ENCODE measurements at regions not wholly inside any gene's neighbourhood (a gene's known extent, or its start where the extent isn't known, plus 50 kb on each side); places are given as distances from the start of the nearest gene placed in this dataset.

DNA sequence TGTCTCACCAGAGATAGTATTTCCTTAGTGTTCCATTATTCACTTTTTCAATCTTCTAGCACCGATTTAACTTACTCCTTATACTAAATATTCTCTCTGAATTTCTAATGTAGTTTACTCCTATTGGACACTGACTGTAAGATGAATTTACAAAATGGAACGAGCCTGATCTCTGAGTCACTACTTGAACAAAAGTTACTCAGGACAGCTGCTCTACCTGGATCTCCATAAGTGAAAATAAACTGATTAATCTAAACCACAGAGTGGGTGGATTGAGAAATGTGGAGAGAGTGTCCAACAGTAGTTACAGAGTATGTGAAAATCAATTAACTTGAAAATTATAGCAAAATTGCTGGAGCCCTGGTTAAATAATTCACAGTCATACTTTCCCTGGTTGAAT is 141.7 kb upstream of the CHORDC1 start:
- intact Hi-C loops (cut with DNase I): no loop called here

DNA sequence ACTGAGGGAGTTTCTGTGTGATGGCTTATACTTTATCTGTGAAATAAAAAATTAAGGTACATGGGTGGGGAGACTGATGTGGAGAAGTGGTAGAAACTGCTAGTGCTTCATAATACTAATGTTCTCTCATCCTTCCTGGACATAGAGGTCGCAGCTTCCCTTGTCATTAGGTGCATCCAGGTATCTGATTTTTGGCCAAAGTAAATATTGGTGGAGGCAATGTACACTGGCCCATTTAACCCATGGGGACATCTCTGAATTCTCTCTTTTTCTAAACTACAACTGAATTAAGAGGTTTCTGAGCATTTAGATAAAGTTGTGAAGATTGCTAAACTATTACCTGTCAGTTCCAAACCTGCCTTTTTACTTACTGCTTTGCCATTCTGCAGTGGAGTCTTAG is 140.9 kb upstream of the CHORDC1 start:
- Histone ChIP-seq H3K9me3 (no peaks in the 10 kb centered on the region), H3K27me3 (no peaks in the 10 kb centered on the region), H3K4me1 (ENCODE audit: insufficient read depth) (no peaks in the 10 kb centered on the region), H3K36me3 (no peaks in the 10 kb centered on the region), H3K27ac (no peak overlapping the region), H3K4me3 (no peak overlapping the region)
- no peak for DNase-seq
- 78 to 88% (median 87%) methylated on average over 1 of the region's 1 CpG for WGBS, 3 donors
- TF ChIP-seq, protein P1, sequence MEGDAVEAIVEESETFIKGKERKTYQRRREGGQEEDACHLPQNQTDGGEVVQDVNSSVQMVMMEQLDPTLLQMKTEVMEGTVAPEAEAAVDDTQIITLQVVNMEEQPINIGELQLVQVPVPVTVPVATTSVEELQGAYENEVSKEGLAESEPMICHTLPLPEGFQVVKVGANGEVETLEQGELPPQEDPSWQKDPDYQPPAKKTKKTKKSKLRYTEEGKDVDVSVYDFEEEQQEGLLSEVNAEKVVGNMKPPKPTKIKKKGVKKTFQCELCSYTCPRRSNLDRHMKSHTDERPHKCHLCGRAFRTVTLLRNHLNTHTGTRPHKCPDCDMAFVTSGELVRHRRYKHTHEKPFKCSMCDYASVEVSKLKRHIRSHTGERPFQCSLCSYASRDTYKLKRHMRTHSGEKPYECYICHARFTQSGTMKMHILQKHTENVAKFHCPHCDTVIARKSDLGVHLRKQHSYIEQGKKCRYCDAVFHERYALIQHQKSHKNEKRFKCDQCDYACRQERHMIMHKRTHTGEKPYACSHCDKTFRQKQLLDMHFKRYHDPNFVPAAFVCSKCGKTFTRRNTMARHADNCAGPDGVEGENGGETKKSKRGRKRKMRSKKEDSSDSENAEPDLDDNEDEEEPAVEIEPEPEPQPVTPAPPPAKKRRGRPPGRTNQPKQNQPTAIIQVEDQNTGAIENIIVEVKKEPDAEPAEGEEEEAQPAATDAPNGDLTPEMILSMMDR (IDR thresholded peaks at IDR 0.05): no peak
- no peak for TF ChIP-seq POLR2A (IDR thresholded peaks at IDR 0.05)
- no peak for TF ChIP-seq EP300 (IDR thresholded peaks at IDR 0.05)
- intact Hi-C loops (cut with DNase I): no loop called here

More for the DNA sequence above, 141.7 kb upstream of the CHORDC1 start:
- no peaks in the 10 kb centered on the region for H3K36me3 ChIP-seq
- TF ChIP-seq, protein P1 (IDR thresholded peaks at IDR 0.05): no peak
- no peak for TF ChIP-seq POLR2A (IDR thresholded peaks at IDR 0.05)
- TF ChIP-seq EP300 (IDR thresholded peaks at IDR 0.05): no peak
- DNase-seq: no peak
- no peak overlapping the region for H3K27ac ChIP-seq
- WGBS, 3 donors: 71 to 84% (median 75%) methylated on average over 2 of the region's 2 CpGs
- no peaks in the 10 kb centered on the region for H3K9me3 ChIP-seq
- H3K4me3 ChIP-seq: no peak overlapping the region
- no peaks in the 10 kb centered on the region for H3K4me1 ChIP-seq (ENCODE audit: insufficient read depth)
- no peaks in the 10 kb centered on the region for H3K27me3 ChIP-seq

DNA sequence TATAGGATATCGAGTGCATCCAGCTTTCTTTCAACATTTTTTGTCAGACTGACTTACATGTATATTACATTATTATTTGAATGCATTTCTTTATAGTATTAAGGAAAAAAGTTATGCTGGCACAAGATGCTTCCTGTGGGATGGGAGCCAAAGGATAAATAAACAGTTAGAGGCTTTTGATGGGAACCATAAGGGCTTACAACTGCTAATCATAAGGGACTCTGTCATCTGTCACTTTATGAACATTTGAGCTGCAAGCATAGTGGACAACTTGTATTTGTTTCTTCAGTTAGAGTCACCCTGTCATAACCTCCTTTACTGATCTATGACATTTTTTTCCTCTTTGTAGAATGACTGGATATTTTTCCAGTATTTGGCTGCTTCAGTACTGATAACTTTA is 132.4 kb upstream of the CHORDC1 start:
- Histone ChIP-seq H3K9me3 (no peaks in the 10 kb centered on the region), H3K27ac (no peak overlapping the region), H3K4me1 (ENCODE audit: insufficient read depth) (no peaks in the 10 kb centered on the region), H3K27me3 (no peaks in the 10 kb centered on the region), H3K36me3 (no peaks in the 10 kb centered on the region), H3K4me3 (no peak overlapping the region)
- 41 to 53% (median 48%) methylated on average over 1 of the region's 1 CpG for WGBS, 3 donors
- intact Hi-C loops (cut with DNase I): no loop called here
- TF ChIP-seq POLR2A (IDR thresholded peaks at IDR 0.05) (no peak), EP300 (IDR thresholded peaks at IDR 0.05) (no peak)
- TF ChIP-seq, protein P1 (IDR thresholded peaks at IDR 0.05): no peak
- no peak for DNase-seq

DNA sequence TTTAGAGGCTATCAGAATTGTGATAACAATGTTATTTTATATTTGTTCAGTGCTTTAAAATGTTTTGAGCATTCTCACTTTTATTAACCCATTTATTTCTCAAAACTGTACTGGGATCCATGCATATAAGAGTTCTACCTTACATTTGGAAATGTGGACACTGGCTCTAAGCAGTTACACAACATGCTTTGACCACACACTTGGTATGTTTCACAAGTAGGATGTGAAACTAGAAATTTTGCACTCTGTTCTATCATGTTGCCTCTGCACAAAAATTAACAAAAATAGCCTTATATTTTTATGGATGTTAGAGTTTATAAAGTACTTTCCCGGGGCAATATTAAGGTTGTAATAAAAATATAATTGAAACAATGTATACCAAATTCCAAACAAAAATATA is 126.9 kb upstream of the CHORDC1 start:
- Histone ChIP-seq H3K9me3 (no peaks in the 10 kb centered on the region), H3K36me3 (no peaks in the 10 kb centered on the region), H3K4me3 (no peak overlapping the region), H3K27me3 (no peaks in the 10 kb centered on the region), H3K4me1 (ENCODE audit: insufficient read depth) (no peaks in the 10 kb centered on the region), H3K27ac (no peak overlapping the region)
- WGBS, 3 donors: 76 to 89% (median 83%) methylated on average over 1 of the region's 1 CpG
- no peak for DNase-seq
- TF ChIP-seq, protein P1 (IDR thresholded peaks at IDR 0.05): no peak
- TF ChIP-seq POLR2A (IDR thresholded peaks at IDR 0.05): no peak
- TF ChIP-seq EP300 (IDR thresholded peaks at IDR 0.05): no peak
- intact Hi-C loops (cut with DNase I): no loop called here

DNA sequence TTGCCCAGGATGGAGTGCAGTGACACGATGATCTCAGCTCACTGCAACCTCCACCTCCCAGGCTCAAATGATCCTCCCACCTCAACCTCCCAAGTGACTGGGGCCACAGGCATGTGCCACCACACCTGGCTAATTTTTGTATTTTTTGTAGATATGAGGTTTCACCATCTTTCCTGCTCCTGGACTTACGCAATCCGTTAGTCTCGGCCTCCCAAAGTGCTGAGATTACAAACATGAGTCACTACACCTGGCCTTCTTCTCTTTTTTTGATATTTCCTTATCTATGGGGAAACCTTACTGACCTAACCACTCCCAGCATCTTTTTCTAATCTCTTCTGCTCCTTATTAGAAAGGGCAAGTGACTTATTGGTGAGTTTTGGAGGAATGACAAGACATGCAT is 121.7 kb upstream of the CHORDC1 start:
- 82 to 92% (median 90%) methylated on average over 4 of the region's 4 CpGs for WGBS, 3 donors
- no peaks in the 10 kb centered on the region for H3K27me3 ChIP-seq
- no peak for DNase-seq
- H3K4me1 ChIP-seq (ENCODE audit: insufficient read depth): no peaks in the 10 kb centered on the region
- no peak overlapping the region for H3K27ac ChIP-seq
- TF ChIP-seq, protein P1 (IDR thresholded peaks at IDR 0.05): no peak
- no peak for TF ChIP-seq POLR2A (IDR thresholded peaks at IDR 0.05)
- no peak for TF ChIP-seq EP300 (IDR thresholded peaks at IDR 0.05)
- H3K36me3 ChIP-seq: no peaks in the 10 kb centered on the region
- intact Hi-C loops (cut with DNase I): no loop called here
- no peak overlapping the region for H3K4me3 ChIP-seq
- no peaks in the 10 kb centered on the region for H3K9me3 ChIP-seq

Measured in ovary (tissue), 7 donors.